Right lobe of liver (tissue), 6 donors: ENCODE measurements at regions not wholly inside any gene's neighbourhood (a gene's known extent, or its start where the extent isn't known, plus 50 kb on each side); places are given as distances from the start of the nearest gene placed in this dataset.

ENCODE experiments used
- ATAC-seq, 4 donors: fragments of 200-7000 bp; cut with Tn5 transposase; one replicate each; pipeline ENCODE4 v1.9.1; 2020; ENCODE audit warnings: mild to moderate bottlenecking in 4 of 4, moderate library complexity in 4 of 4
- DNase-seq, 3 donors: peaks; one replicate each; pipeline ENCODE4 v3.0.0-alpha.2; 2020
- H3K27ac ChIP-seq, 3 donors: fragments of 200-600 bp; one replicate each; pipeline ENCODE4 v1.8.0; 2022
- H3K27me3 ChIP-seq, 2 donors: fragments of 200-600 bp; one replicate each; pipeline ENCODE4 v1.8.0; 2022
- H3K36me3 ChIP-seq, 4 donors: fragments of 200-600 bp; sonication (generic) in 1 of 4; one replicate each; pipeline versions ENCODE4 v1.5.1 to v1.8.0; 2017 to 2022; ENCODE audit warnings: control low read depth in 1 of 4
- H3K4me1 ChIP-seq, 4 donors: fragments of 200-600 bp; sonication (generic) in 1 of 4; one replicate each; pipeline versions ENCODE4 v1.5.1 to v1.8.0; 2017 to 2022; ENCODE audit warnings: control low read depth in 1 of 4
- H3K4me3 ChIP-seq, 3 donors: fragments of 200-600 bp; one replicate each; pipeline ENCODE4 v1.8.0; 2022
- H3K9me3 ChIP-seq, 4 donors: fragments of 200-600 bp; sonication (generic) in 1 of 4; one replicate each; pipeline versions ENCODE4 v1.5.1 to v1.8.0; 2017 to 2022; ENCODE audit warnings: control low read depth in 1 of 4
- POLR2A ChIP-seq: fragments of 450-650 bp; IDR thresholded peaks from one replicate; pipeline ENCODE4 v1.6.1; 2017; ENCODE audit warnings: antibody characterized with exemption, mild to moderate bottlenecking
- WGBS: methylation state at CpG from one replicate; pipeline ENCODE4 v1.1.6; 2018; ENCODE audit warnings: low coverage, low lambda C conversion rate; ENCODE audit not compliant: insufficient coverage; ENCODE audit errors: missing lambda C conversion rate; 5-methylcytosine and 5-hydroxymethylcytosine counted together
- intact Hi-C, 2 donors: fragments of 100-400 bp; cut with DNase I; formaldehyde crosslinking; loops; one replicate each; pipeline versions ENCODE4 v1.11.2 to v1.14.1; 2022
- TF ChIP-seq, protein P1 (sequence below), 4 donors: fragments of 200-600 bp in 3 of 4; fragments of 450-650 bp in 1 of 4; IDR thresholded peaks; one replicate each; pipeline versions ENCODE4 v1.5.1 to v1.8.0; 2016 to 2022; ENCODE audit warnings: antibody characterized with exemption in 4 of 4, mild to moderate bottlenecking in 2 of 4
- donor health status: DM: no; HTN: yes; CAD: no.
- donor health status: DM: no; HTN: no; CAD: no.
- donor health status: DM: no; HTN: no; CAD: no.
- donor health status: DM: no; HTN: yes; CAD: no.
- donor health status: DM: no; HTN: yes; CAD: no.

DNA sequence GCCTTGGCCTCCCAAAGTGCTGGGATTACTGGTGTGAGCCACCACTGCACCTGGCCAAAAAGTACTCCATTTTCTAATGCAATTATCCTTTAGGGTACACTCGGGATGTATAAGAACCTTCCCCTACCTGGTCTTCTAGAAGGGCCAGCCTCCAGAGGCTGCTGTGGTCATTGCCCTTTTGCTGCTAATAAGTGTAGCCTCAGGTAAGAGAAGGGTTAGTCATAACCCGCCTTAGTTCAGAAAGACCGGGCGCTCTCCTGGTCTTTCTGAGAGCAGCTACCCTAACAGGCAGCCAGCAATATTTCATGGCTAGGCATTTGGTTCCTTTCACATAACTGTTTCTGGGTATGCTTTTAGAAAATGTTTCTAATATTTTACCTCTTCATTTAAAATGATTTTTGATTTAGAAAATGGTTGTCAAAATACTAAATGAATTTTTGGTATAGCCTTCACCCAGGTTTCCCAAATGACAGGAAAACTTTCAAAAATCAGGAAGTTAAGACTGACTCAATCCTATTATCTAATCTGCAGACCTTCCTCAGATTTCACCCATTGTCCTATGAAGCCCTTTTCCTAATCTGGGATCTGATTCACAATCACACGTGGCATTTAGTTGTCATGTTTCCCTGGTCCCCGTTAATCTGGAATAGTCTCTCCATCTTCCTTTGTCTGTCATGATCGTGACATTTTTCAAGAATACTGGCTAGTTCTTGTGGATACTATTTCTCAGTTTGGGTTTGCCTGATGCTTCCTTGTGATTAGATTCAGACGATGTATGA lies 479.0 kb downstream of the SIPA1L2 start:
- no peaks in the 10 kb centered on the region for H3K4me1 ChIP-seq
- TF ChIP-seq, protein P1, sequence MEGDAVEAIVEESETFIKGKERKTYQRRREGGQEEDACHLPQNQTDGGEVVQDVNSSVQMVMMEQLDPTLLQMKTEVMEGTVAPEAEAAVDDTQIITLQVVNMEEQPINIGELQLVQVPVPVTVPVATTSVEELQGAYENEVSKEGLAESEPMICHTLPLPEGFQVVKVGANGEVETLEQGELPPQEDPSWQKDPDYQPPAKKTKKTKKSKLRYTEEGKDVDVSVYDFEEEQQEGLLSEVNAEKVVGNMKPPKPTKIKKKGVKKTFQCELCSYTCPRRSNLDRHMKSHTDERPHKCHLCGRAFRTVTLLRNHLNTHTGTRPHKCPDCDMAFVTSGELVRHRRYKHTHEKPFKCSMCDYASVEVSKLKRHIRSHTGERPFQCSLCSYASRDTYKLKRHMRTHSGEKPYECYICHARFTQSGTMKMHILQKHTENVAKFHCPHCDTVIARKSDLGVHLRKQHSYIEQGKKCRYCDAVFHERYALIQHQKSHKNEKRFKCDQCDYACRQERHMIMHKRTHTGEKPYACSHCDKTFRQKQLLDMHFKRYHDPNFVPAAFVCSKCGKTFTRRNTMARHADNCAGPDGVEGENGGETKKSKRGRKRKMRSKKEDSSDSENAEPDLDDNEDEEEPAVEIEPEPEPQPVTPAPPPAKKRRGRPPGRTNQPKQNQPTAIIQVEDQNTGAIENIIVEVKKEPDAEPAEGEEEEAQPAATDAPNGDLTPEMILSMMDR (IDR thresholded peaks at IDR 0.05): no peak
- no peak for TF ChIP-seq POLR2A
- H3K27ac ChIP-seq: no peak overlapping the region
- H3K27me3 ChIP-seq: no peaks in the 10 kb centered on the region
- no peaks in the 10 kb centered on the region for H3K9me3 ChIP-seq
- ATAC-seq (no peak), DNase-seq (no peak)
- intact Hi-C loops: no loop called here
- no peaks in the 10 kb centered on the region for H3K36me3 ChIP-seq
- H3K4me3 ChIP-seq: no peak overlapping the region
- WGBS: 57% methylated on average over 8 of the region's 8 CpGs

DNA sequence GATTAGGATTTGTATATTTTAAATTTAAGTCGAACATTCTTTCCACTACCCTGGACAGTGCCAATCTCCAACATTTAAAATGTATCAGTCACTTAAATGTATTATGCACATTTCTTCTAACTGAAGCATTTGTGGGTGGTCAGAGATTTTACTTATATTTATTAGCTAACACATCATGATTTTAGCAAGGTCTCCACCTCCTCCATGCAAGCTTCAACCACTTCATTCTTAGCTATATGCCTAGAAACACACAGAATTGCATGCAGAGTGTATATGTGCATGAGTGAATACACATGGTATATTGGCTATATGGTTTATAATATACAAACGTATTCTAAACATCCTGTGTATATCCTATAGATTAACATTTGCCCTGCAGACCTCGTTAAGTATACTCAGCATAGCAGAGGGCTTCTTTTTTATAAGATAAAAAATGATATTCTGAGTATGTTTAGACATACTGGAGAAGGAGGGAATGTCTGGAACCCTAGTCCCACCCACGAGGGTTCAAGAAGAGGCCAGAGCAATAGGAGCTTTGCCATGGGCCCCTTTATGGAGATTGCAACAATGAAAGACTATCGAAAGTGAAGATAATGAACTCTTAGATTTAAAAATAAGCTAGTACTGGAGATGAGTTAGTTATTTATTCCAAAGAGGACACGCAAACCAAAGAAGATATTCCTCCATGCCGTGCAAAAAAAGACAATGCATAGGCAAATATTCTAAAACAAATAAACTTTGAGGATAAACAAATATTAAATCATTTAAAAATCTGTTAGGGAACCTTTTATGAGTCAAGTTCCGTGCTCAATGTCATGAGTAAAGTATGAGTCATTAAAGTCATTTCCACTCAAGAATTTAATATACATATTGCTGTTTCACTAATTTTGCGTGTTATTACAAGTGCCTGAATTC lies 480.4 kb downstream of the SIPA1L2 start:
- Histone ChIP-seq H3K4me1 (no peaks in the 10 kb centered on the region), H3K9me3 (no peaks in the 10 kb centered on the region), H3K27ac (no peak overlapping the region), H3K27me3 (no peaks in the 10 kb centered on the region), H3K4me3 (no peak overlapping the region), H3K36me3 (no peaks in the 10 kb centered on the region)
- no peak for ATAC-seq
- WGBS: 49% methylated on average over 9 of the region's 9 CpGs
- intact Hi-C loops: no loop called here
- TF ChIP-seq, protein P1 (IDR thresholded peaks at IDR 0.05): no peak
- no peak for TF ChIP-seq POLR2A
- no peak for DNase-seq

DNA sequence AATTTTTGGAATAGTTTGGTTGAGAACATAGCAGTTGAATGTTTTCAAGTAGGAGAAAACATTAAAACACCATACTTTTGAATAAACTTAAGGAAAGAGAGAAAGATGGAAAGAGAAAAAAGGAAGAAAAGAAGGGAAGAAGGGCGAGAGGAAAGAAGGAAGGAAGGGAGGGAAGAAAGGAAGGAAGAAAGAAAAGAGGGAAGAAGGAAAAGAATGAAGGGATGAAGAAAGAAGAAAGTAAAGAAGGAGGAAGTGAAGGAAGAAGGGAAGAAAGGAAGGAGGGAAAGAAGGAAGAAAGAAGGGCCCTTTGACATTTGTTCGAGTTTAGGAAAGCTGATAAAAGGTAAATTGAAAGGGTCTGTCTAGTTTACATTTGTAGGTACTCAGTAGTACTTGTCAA lies 482.7 kb downstream of the SIPA1L2 start:
- H3K4me3 ChIP-seq: no peak overlapping the region
- intact Hi-C loops: no loop called here
- ATAC-seq (no peak), DNase-seq (no peak)
- no peak overlapping the region for H3K27ac ChIP-seq
- H3K27me3 ChIP-seq: no peaks in the 10 kb centered on the region
- WGBS: 58% methylated on average over 2 of the region's 2 CpGs
- TF ChIP-seq POLR2A: no peak
- TF ChIP-seq, protein P1 (IDR thresholded peaks at IDR 0.05): no peak
- H3K36me3 ChIP-seq: no peaks in the 10 kb centered on the region
- no peaks in the 10 kb centered on the region for H3K4me1 ChIP-seq
- H3K9me3 ChIP-seq: no peaks in the 10 kb centered on the region

DNA sequence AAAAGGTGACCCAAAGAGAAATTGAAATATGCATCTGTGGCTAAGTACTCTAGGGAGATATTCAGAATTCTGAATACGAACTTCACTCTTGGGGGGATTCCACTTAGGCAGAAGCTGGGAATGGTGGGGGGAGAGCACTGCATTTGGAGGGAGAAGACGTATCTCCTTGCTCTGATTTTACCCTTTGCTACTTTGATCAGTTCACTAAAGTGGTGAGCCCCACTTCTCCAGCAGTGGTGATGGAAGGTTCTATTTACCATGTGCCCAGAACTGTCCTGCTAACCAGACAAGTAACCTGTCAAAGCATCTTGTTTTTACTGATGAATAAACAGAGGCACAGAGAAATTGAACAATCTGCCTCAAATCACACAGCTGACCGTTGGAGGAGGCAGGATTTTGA lies 483.4 kb downstream of the SIPA1L2 start:
- TF ChIP-seq, protein P1 (IDR thresholded peaks at IDR 0.05): no peak
- no peak for TF ChIP-seq POLR2A

More for the DNA sequence above, 483.4 kb downstream of the SIPA1L2 start:
- no peaks in the 10 kb centered on the region for H3K4me1 ChIP-seq
- H3K9me3 ChIP-seq: no peaks in the 10 kb centered on the region
- intact Hi-C loops: no loop called here
- no peaks in the 10 kb centered on the region for H3K27me3 ChIP-seq
- H3K4me3 ChIP-seq: no peak overlapping the region
- no peak overlapping the region for H3K27ac ChIP-seq
- ATAC-seq: no peak
- WGBS: 45% methylated on average over 3 of the region's 3 CpGs
- H3K36me3 ChIP-seq: no peaks in the 10 kb centered on the region
- no peak for DNase-seq
